ENCODE measurements at regions not wholly inside any gene's neighbourhood (a gene's known extent, or its start where the extent isn't known, plus 50 kb on each side); places are given as distances from the start of the nearest gene placed in this dataset.
"Not testable (repeated sequence)": the region's sequence is repeated elsewhere in the genome, so short reads cannot be mapped to it uniquely, and the experiment has no call there.

- Histone ChIP-seq H2AFZ (ENCODE audit: low read length) (no peak overlapping the region), H3K4ac (ENCODE audit: low read depth, low read length) (no peak overlapping the region), H3K79me1 (ENCODE audit: insufficient read depth, low read depth, low read length, poor library complexity, severe bottlenecking) (no peaks in the 10 kb centered on the region), H3K4me2 (ENCODE audit: insufficient read depth, insufficient read length, low read length) (no peak overlapping the region), H2AK5ac (ENCODE audit: insufficient read length, low read length) (no peak overlapping the region), H3K23me2 (ENCODE audit: insufficient read length, low read depth, low read length, poor library complexity, severe bottlenecking) (no peaks in the 10 kb centered on the region), H3K23ac (ENCODE audit: insufficient read length, low read depth, low read length) (no peak overlapping the region), H4K8ac (replicated peaks; ENCODE audit: insufficient read length, low read depth, low read length) (no peak overlapping the region), H2BK5ac (ENCODE audit: insufficient read length, low read length) (no peak overlapping the region), H4K91ac (ENCODE audit: insufficient read length, low read depth, low read length) (no peak overlapping the region), H2BK15ac (ENCODE audit: low read depth, low read length) (no peak overlapping the region), H3K79me2 (ENCODE audit: insufficient read depth, low read length) (no peaks in the 10 kb centered on the region), H2BK12ac (ENCODE audit: insufficient read length, low read depth, low read length) (no peak overlapping the region), H4K20me1 (ENCODE audit: control insufficient read depth, insufficient read depth, insufficient read length) (no peaks in the 10 kb centered on the region), H3K27ac (ENCODE audit: insufficient read length, low read depth, low read length) (no peak overlapping the region), H3T11ph (ENCODE audit: low read length) (no peak overlapping the region), H3K9ac (ENCODE audit: extremely low read depth, insufficient read length, low read length) (no peak overlapping the region), H3K9me3 (ENCODE audit: control insufficient read depth, low read depth, low read length) (no peaks in the 10 kb centered on the region), H3K14ac (ENCODE audit: insufficient read depth, low read length) (no peak overlapping the region), H3K56ac (ENCODE audit: insufficient read length, low read depth, low read length) (no peak overlapping the region), H3K18ac (ENCODE audit: insufficient read length, low read depth, low read length) (no peak overlapping the region), H2BK120ac (ENCODE audit: low read depth, low read length, poor library complexity, severe bottlenecking) (no peak overlapping the region), H2BK20ac (ENCODE audit: low read depth, low read length, poor library complexity, severe bottlenecking) (no peak overlapping the region), H3K27me3 (ENCODE audit: insufficient read depth, low read length) (no peaks in the 10 kb centered on the region), H4K5ac (ENCODE audit: insufficient read length, low read depth, low read length) (no peak overlapping the region), H3K4me1 (ENCODE audit: insufficient read depth, low read length) (no peaks in the 10 kb centered on the region)
- peaks cover 2% of the 10 kb centered on the region for H3K27me3 Mint-ChIP-seq (ENCODE audit: low read depth)
- WGBS (ENCODE audit: extremely low coverage, insufficient read length, low lambda C conversion rate) = no CpG with 5 or more reads among the region's 6 CpGs
- no peaks in the 10 kb centered on the region; a peak in 1 of 5 replicates for H3K9me3 Mint-ChIP-seq
- TF ChIP-seq, protein P1, sequence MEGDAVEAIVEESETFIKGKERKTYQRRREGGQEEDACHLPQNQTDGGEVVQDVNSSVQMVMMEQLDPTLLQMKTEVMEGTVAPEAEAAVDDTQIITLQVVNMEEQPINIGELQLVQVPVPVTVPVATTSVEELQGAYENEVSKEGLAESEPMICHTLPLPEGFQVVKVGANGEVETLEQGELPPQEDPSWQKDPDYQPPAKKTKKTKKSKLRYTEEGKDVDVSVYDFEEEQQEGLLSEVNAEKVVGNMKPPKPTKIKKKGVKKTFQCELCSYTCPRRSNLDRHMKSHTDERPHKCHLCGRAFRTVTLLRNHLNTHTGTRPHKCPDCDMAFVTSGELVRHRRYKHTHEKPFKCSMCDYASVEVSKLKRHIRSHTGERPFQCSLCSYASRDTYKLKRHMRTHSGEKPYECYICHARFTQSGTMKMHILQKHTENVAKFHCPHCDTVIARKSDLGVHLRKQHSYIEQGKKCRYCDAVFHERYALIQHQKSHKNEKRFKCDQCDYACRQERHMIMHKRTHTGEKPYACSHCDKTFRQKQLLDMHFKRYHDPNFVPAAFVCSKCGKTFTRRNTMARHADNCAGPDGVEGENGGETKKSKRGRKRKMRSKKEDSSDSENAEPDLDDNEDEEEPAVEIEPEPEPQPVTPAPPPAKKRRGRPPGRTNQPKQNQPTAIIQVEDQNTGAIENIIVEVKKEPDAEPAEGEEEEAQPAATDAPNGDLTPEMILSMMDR (conservative IDR thresholded peaks at IDR 0.05) = no peak
- H3K4me1 Mint-ChIP-seq = no peaks in the 10 kb centered on the region
- DNase-seq = no peak
- H3K27ac Mint-ChIP-seq = no peak overlapping the region; a peak in 1 of 7 replicates
- no peak overlapping the region for H3K4me3 Mint-ChIP-seq
- no peaks in the 10 kb centered on the region for H3K36me3 Mint-ChIP-seq (ENCODE audit: insufficient read depth in 1 of 3, low read depth in 3 of 3)
Observed at GRCh38 chr3:11735638-11736037, 91.9 kb upstream of the VGLL4 start.

- not testable (repeated sequence) for H2AFZ ChIP-seq (ENCODE audit: low read length); H3K4me3 Mint-ChIP-seq; H3K79me2 ChIP-seq (ENCODE audit: insufficient read depth, low read length); H3K27ac ChIP-seq (ENCODE audit: insufficient read length, low read depth, low read length); H3K56ac ChIP-seq (ENCODE audit: insufficient read length, low read depth, low read length); H3K18ac ChIP-seq (ENCODE audit: insufficient read length, low read depth, low read length); H3K4me2 ChIP-seq (ENCODE audit: insufficient read depth, insufficient read length, low read length); H4K20me1 ChIP-seq (ENCODE audit: control insufficient read depth, insufficient read depth, insufficient read length); H4K5ac ChIP-seq (ENCODE audit: insufficient read length, low read depth, low read length); H2BK120ac ChIP-seq (ENCODE audit: low read depth, low read length, poor library complexity, severe bottlenecking); H3K9me3 ChIP-seq (ENCODE audit: control insufficient read depth, low read depth, low read length); H3K36me3 Mint-ChIP-seq (ENCODE audit: insufficient read depth in 1 of 3, low read depth in 3 of 3); H3T11ph ChIP-seq (ENCODE audit: low read length); H3K4me1 ChIP-seq (ENCODE audit: insufficient read depth, low read length); H4K8ac ChIP-seq (replicated peaks; ENCODE audit: insufficient read length, low read depth, low read length); H3K9ac ChIP-seq (ENCODE audit: extremely low read depth, insufficient read length, low read length); H2BK5ac ChIP-seq (ENCODE audit: insufficient read length, low read length); H3K27ac Mint-ChIP-seq; H3K4me1 Mint-ChIP-seq; H3K14ac ChIP-seq (ENCODE audit: insufficient read depth, low read length); H2BK20ac ChIP-seq (ENCODE audit: low read depth, low read length, poor library complexity, severe bottlenecking); H4K91ac ChIP-seq (ENCODE audit: insufficient read length, low read depth, low read length); DNase-seq; H3K4ac ChIP-seq (ENCODE audit: low read depth, low read length); H2AK5ac ChIP-seq (ENCODE audit: insufficient read length, low read length); H3K27me3 ChIP-seq (ENCODE audit: insufficient read depth, low read length); H3K23me2 ChIP-seq (ENCODE audit: insufficient read length, low read depth, low read length, poor library complexity, severe bottlenecking); H3K27me3 Mint-ChIP-seq (ENCODE audit: low read depth); H2BK12ac ChIP-seq (ENCODE audit: insufficient read length, low read depth, low read length); H2BK15ac ChIP-seq (ENCODE audit: low read depth, low read length); H3K23ac ChIP-seq (ENCODE audit: insufficient read length, low read depth, low read length); H3K9me3 Mint-ChIP-seq; H3K79me1 ChIP-seq (ENCODE audit: insufficient read depth, low read depth, low read length, poor library complexity, severe bottlenecking)
- WGBS (ENCODE audit: extremely low coverage, insufficient read length, low lambda C conversion rate) = no CpG with 5 or more reads among the region's 4 CpGs
Observed at GRCh38 chr3:11735111-11735510, 91.4 kb upstream of the VGLL4 start.

Measured in H9 (cell line).